H1 (cell line): ENCODE measurements at regions not wholly inside any gene's neighbourhood (a gene's known extent, or its start where the extent isn't known, plus 50 kb on each side); places are given as distances from the start of the nearest gene placed in this dataset.

Experiments used
- POLR2A ChIP-seq, 2 experiments: IDR thresholded peaks; 1 replicate in 1 of 2; 2 replicates in 1 of 2; pipeline ENCODE4 v1.6.1; 2011; ENCODE audit warnings: low read depth in 2 of 2, low read length in 2 of 2, mild to moderate bottlenecking in 2 of 2; ENCODE audit errors: control extremely low read depth in 1 of 2
- SAP30 ChIP-seq: fragments of 300-600 bp; sonication (generic); IDR thresholded peaks from 2 replicates; pipeline ENCODE4 v1.7.1; 2012; ENCODE audit warnings: low read length, moderate library complexity, mild to moderate bottlenecking, inconsistent platforms; ENCODE audit not compliant: insufficient read depth, insufficient replicate concordance
- TF ChIP-seq, protein P1 (sequence below): IDR thresholded peaks from 2 replicates; pipeline ENCODE4 v1.6.1; 2012; ENCODE audit warnings: inconsistent platforms
- TF ChIP-seq, protein P2 (sequence below), 3 experiments: IDR thresholded peaks; 1 replicate in 2 of 3; 2 replicates in 1 of 3; pipeline versions ENCODE4 v1.5.1 to v1.6.1; 2011; ENCODE audit warnings: low read length in 3 of 3, mild to moderate bottlenecking in 3 of 3, inconsistent platforms in 2 of 3, low read depth in 1 of 3, moderate library complexity in 1 of 3; ENCODE audit not compliant: insufficient read depth in 1 of 3; ENCODE audit errors: control extremely low read depth in 1 of 3

DNA sequence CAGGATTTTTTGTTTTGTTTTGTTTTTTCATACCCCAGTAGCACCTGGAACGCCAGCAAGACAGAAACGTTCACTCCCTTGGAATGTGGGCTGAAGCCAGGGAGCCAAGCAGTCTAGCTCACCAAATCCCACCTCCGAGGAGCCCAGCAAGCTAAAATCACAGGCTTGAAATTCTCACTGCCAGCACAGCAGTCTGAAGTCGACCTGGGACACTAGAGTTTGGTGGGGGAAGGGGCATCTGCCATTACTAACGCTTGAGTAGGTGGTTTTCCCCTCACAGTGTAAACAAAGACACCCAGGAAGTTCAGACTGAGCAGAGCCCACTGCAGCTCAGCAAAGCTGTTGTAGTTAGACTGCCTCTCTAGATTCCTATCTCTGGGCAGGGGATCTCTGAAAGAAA is 99.6 kb upstream of the FGF16 start:
- TF ChIP-seq SAP30 = no peak
- TF ChIP-seq, protein P1, sequence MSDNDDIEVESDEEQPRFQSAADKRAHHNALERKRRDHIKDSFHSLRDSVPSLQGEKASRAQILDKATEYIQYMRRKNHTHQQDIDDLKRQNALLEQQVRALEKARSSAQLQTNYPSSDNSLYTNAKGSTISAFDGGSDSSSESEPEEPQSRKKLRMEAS = no peak
- TF ChIP-seq, protein P2, sequence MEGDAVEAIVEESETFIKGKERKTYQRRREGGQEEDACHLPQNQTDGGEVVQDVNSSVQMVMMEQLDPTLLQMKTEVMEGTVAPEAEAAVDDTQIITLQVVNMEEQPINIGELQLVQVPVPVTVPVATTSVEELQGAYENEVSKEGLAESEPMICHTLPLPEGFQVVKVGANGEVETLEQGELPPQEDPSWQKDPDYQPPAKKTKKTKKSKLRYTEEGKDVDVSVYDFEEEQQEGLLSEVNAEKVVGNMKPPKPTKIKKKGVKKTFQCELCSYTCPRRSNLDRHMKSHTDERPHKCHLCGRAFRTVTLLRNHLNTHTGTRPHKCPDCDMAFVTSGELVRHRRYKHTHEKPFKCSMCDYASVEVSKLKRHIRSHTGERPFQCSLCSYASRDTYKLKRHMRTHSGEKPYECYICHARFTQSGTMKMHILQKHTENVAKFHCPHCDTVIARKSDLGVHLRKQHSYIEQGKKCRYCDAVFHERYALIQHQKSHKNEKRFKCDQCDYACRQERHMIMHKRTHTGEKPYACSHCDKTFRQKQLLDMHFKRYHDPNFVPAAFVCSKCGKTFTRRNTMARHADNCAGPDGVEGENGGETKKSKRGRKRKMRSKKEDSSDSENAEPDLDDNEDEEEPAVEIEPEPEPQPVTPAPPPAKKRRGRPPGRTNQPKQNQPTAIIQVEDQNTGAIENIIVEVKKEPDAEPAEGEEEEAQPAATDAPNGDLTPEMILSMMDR (IDR thresholded peaks at IDR 0.05; ENCODE audit: control extremely low read depth in 1 of 3, insufficient read depth in 1 of 3, low read depth in 1 of 3, low read length in 3 of 3) = no peak
- no peak for TF ChIP-seq POLR2A (IDR thresholded peaks at IDR 0.05; ENCODE audit: control extremely low read depth in 1 of 2, low read depth in 2 of 2, low read length in 2 of 2)
